ENCODE measurements at regions not wholly inside any gene's neighbourhood (a gene's known extent, or its start where the extent isn't known, plus 50 kb on each side); places are given as distances from the start of the nearest gene placed in this dataset.

DNA sequence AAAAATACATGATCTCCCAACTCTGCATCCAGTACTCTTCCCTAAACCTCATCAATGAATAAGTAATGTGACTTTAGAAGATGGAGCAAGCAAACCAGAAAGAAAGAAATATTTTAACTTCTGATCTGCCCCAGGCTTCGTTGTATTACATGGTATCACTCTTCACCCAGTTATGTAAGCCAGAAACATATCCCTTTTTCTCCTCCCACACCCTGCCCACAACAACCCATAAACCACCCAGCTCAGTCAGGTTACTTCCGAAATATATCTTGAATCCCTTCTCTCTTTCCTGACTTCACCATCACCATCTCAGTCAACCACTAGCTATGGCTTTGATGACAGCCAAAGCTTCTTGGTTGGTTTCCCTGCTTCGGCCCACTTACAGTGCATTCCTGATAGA, 295.8 kb upstream of the PARD3B start:
- no peak for DNase-seq (ENCODE audit: low read depth)
- TF ChIP-seq, protein P1, sequence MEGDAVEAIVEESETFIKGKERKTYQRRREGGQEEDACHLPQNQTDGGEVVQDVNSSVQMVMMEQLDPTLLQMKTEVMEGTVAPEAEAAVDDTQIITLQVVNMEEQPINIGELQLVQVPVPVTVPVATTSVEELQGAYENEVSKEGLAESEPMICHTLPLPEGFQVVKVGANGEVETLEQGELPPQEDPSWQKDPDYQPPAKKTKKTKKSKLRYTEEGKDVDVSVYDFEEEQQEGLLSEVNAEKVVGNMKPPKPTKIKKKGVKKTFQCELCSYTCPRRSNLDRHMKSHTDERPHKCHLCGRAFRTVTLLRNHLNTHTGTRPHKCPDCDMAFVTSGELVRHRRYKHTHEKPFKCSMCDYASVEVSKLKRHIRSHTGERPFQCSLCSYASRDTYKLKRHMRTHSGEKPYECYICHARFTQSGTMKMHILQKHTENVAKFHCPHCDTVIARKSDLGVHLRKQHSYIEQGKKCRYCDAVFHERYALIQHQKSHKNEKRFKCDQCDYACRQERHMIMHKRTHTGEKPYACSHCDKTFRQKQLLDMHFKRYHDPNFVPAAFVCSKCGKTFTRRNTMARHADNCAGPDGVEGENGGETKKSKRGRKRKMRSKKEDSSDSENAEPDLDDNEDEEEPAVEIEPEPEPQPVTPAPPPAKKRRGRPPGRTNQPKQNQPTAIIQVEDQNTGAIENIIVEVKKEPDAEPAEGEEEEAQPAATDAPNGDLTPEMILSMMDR (IDR thresholded peaks at IDR 0.05; ENCODE audit: insufficient read depth, low read depth, low read length, missing control alignments): no peak
- no peak overlapping the region for H3K4me3 ChIP-seq (ENCODE audit: low read length)

GRCh38 chr2:204250692-204251091, 294.6 kb upstream of the PARD3B start:
- TF ChIP-seq, protein P1 (IDR thresholded peaks at IDR 0.05; ENCODE audit: insufficient read depth, low read depth, low read length, missing control alignments): no peak
- no peak overlapping the region for H3K4me3 ChIP-seq (ENCODE audit: low read length)
- no peak for DNase-seq (ENCODE audit: low read depth)

- DNase-seq (ENCODE audit: low read depth): no peak
- no peak overlapping the region for H3K4me3 ChIP-seq (ENCODE audit: low read length)
- TF ChIP-seq, protein P1 (IDR thresholded peaks at IDR 0.05; ENCODE audit: insufficient read depth, low read depth, low read length, missing control alignments): no peak
Measured at GRCh38 chr2:204251158-204251997, 293.9 kb upstream of the PARD3B start.

DNA sequence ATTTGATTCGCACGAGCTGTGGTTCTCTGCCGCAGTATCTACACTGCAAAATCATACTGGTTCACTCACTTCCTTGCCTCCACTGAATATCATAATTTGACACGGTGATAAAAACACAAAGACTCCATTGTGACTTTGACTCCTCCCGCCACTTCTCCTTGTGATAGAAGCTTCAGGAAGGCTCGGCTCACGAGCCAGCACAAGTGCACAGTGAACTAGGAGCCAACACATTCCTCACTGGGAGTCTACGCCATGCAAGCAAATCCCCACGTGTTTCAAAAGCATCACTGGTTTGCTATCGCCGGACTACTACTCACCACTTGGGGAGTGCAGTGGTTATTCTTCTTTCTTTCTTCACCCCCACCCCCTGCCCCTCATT, 293.3 kb upstream of the PARD3B start:
- TF ChIP-seq, protein P1 (IDR thresholded peaks at IDR 0.05; ENCODE audit: insufficient read depth, low read depth, low read length, missing control alignments): no peak
- DNase-seq (ENCODE audit: low read depth): peak; percentile 4
- H3K4me3 ChIP-seq (ENCODE audit: low read length): no peak overlapping the region

- no peak for DNase-seq (ENCODE audit: low read depth)
- no peak overlapping the region for H3K4me3 ChIP-seq (ENCODE audit: low read length)
- TF ChIP-seq, protein P1 (IDR thresholded peaks at IDR 0.05; ENCODE audit: insufficient read depth, low read depth, low read length, missing control alignments): no peak
Measured at GRCh38 chr2:204255071-204255470, 290.2 kb upstream of the PARD3B start.

- H3K4me3 ChIP-seq (ENCODE audit: low read length): no peak overlapping the region
- no peak for DNase-seq (ENCODE audit: low read depth)
- TF ChIP-seq, protein P1 (IDR thresholded peaks at IDR 0.05; ENCODE audit: insufficient read depth, low read depth, low read length, missing control alignments): no peak
Measured at GRCh38 chr2:204255526-204255925, 289.7 kb upstream of the PARD3B start.

DNA sequence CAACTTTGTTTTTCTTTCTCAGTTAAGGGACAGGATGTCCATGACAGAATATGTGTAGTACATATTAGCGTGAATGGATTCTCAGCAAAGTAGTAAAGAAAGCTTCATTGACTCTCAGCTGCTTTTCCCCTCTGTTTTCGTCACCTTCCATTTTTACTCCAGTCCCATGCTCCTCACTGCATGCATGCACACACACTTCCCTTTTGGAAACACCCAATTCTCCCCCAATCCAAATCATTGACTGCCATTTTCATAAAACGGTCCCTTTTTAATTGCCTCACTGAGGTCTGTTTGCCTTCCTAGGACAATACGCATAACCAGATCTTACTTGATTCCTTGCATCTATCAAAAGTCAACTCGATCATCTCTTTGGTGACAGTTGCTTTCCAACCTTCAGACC, 287.5 kb upstream of the PARD3B start:
- H3K4me3 ChIP-seq (ENCODE audit: low read length): no peak overlapping the region
- TF ChIP-seq, protein P1 (IDR thresholded peaks at IDR 0.05; ENCODE audit: insufficient read depth, low read depth, low read length, missing control alignments): no peak
- no peak for DNase-seq (ENCODE audit: low read depth)

Data from epithelial cell of esophagus (primary cell).